Stimulated activated naive CD8-positive, alpha-beta T cell treated with anti-CD3 and anti-CD28 coated beads, Interleukin-15, Interleukin-2, amounts not matched to agents 100 ng/mL and 50 ng/mL, for 24 hours (primary cell): ENCODE measurements at regions not wholly inside any gene's neighbourhood (a gene's known extent, or its start where the extent isn't known, plus 50 kb on each side); places are given as distances from the start of the nearest gene placed in this dataset.

Experiments used
- H3K27ac Mint-ChIP-seq: one replicate; pipeline ENCODE4 v1.8.0; 2021; ENCODE audit warnings: mild to moderate bottlenecking, mixed read lengths
- H3K27me3 Mint-ChIP-seq: one replicate; pipeline ENCODE4 v1.8.0; 2021; ENCODE audit warnings: mixed read lengths
- H3K36me3 Mint-ChIP-seq: one replicate; pipeline ENCODE4 v1.8.0; 2021; ENCODE audit warnings: low read depth, mixed read lengths
- H3K4me1 Mint-ChIP-seq: one replicate; pipeline ENCODE4 v1.8.0; 2021; ENCODE audit warnings: low read depth, mixed read lengths
- H3K4me3 Mint-ChIP-seq: one replicate; pipeline ENCODE4 v1.8.0; 2021; ENCODE audit warnings: mild to moderate bottlenecking, mixed read lengths
- H3K9me3 Mint-ChIP-seq: one replicate; pipeline ENCODE4 v1.8.0; 2021; ENCODE audit warnings: mixed read lengths

DNA sequence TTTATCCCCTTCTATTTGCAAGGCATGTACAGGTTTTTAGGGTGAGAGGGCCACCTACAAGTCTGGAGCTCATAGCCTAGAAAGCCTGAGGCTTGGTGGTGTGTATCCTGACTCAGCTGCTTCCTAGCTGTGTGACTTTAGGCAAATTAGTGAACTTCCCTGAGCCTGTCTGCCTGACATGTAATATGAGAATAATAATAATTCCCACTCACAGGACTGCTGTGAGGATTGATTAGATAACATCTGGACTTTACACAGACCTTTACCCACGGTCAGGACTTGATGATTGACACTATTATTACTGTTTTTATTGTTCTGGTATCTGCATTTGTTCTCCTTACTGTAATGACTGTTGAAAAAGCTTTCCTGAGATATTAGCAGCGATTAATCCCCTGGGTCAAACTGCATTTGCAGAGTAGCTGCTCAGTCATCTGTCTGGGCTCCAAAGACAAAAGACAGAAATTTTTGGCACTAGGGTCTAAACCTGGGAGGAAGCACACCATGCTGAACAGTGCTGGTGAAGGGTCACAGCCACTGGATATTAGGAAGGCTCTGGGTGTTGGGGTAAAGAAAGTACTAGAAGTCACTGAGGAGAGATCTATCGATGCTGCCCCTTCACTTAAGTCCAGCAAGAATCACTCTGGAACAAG is 276.5 kb upstream of the FN1 start:
- Mint-ChIP-seq H3K36me3 (no peaks in the 10 kb centered on the region), H3K4me3 (no peak overlapping the region), H3K27ac (no peak overlapping the region), H3K9me3 (no peaks in the 10 kb centered on the region), H3K4me1 (no peaks in the 10 kb centered on the region), H3K27me3 (peaks cover 8% of the 10 kb centered on the region)

DNA sequence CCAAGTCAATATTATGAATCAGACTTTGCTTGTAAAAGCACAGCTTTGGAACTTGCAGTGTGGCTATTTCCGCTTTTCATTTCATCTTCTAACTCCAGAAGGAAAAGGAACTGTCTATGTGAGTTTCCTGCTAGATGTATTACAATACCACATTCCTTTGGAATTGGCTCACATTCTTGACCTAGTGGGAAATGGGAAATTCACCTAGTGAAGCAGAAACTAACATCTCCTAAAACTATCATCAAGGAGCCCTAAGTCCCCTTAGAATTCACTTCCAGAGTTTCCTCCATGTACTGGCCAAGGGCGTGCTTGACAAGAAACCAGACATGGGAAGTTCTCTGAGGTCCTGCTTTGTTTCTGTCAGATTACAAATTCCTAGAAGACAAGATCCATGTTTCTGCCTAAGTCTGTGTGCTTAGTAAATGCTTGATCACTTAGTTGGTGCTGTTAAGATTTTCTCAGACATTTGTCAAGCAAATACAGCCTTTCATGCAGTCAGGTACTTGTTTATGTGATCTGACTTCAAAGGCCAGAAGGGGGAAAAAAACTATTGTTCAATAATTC is 275.7 kb upstream of the FN1 start:
- Mint-ChIP-seq H3K9me3 (no peaks in the 10 kb centered on the region), H3K4me1 (no peaks in the 10 kb centered on the region), H3K27ac (no peak overlapping the region), H3K36me3 (no peaks in the 10 kb centered on the region), H3K4me3 (no peak overlapping the region), H3K27me3 (peaks cover 8% of the 10 kb centered on the region)

DNA sequence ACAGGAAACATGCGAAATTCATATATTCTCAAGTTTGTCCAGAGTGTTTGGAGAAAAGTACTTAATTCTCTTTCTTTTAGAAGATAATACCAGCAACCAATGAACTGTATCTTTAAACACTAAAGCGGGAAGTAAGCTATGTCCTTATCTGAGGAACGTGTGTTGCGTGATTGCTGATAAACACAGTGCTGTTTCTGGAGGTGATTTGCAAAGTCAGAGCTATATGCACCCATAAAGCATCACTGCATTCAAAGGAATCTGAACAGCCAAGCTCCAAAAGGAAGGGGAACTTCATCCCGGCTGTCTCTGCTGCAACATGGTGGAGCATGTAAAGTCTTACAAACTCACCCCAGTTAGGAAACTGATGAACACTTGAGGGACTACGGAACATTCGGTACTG is 271.7 kb upstream of the FN1 start:
- no peaks in the 10 kb centered on the region for H3K9me3 Mint-ChIP-seq
- no peak overlapping the region for H3K27ac Mint-ChIP-seq
- no peaks in the 10 kb centered on the region for H3K27me3 Mint-ChIP-seq
- H3K4me3 Mint-ChIP-seq, result no peak overlapping the region
- no peaks in the 10 kb centered on the region for H3K36me3 Mint-ChIP-seq
- H3K4me1 Mint-ChIP-seq, result no peaks in the 10 kb centered on the region

- Mint-ChIP-seq H3K36me3 (no peaks in the 10 kb centered on the region), H3K4me3 (no peak overlapping the region), H3K27me3 (no peaks in the 10 kb centered on the region), H3K9me3 (no peaks in the 10 kb centered on the region), H3K4me1 (no peaks in the 10 kb centered on the region), H3K27ac (no peak overlapping the region)
Measured at GRCh38 chr2:215705771-215706361, 270.0 kb upstream of the FN1 start.

- Mint-ChIP-seq H3K4me3 (no peak overlapping the region), H3K27ac (no peak overlapping the region), H3K27me3 (no peaks in the 10 kb centered on the region), H3K4me1 (no peaks in the 10 kb centered on the region), H3K9me3 (no peaks in the 10 kb centered on the region), H3K36me3 (no peaks in the 10 kb centered on the region)
Measured at GRCh38 chr2:215705281-215705680, 269.4 kb upstream of the FN1 start.

GRCh38 chr2:215702116-215702902 is 266.4 kb upstream of the FN1 start:
- Mint-ChIP-seq H3K27ac (no peak overlapping the region), H3K9me3 (peaks cover 8% of the 10 kb centered on the region), H3K4me3 (no peak overlapping the region), H3K36me3 (no peaks in the 10 kb centered on the region), H3K4me1 (no peaks in the 10 kb centered on the region), H3K27me3 (no peaks in the 10 kb centered on the region)

- no peaks in the 10 kb centered on the region for H3K4me1 Mint-ChIP-seq
- H3K9me3 Mint-ChIP-seq, result peaks cover 11% of the 10 kb centered on the region
- no peak overlapping the region for H3K27ac Mint-ChIP-seq
- no peaks in the 10 kb centered on the region for H3K27me3 Mint-ChIP-seq
- H3K4me3 Mint-ChIP-seq, result no peak overlapping the region
- H3K36me3 Mint-ChIP-seq, result no peaks in the 10 kb centered on the region
Measured at GRCh38 chr2:215699700-215700538, 264.1 kb upstream of the FN1 start.

DNA sequence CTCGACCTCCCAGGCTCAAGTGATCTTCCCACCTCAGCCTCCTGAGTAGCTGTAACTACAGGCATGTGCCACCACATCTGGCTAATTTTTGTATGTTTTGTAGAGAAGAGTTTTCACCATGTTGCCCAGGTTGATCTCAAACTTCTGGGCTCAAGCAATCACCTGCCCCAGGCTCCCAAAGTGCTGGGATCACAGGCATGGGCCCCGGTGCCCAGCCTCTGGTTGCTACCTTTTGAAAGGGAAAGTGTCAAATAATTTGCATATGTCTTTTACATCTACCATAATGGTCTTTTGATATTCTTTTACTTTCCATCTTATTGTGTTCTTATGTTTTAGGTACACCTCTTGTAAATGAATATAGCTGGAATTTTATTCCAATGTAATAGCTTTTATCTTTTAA is 263.1 kb upstream of the FN1 start:
- no peak overlapping the region for H3K4me3 Mint-ChIP-seq
- no peaks in the 10 kb centered on the region for H3K36me3 Mint-ChIP-seq
- no peaks in the 10 kb centered on the region for H3K27me3 Mint-ChIP-seq
- peaks cover 11% of the 10 kb centered on the region for H3K9me3 Mint-ChIP-seq
- H3K27ac Mint-ChIP-seq, result no peak overlapping the region
- H3K4me1 Mint-ChIP-seq, result no peaks in the 10 kb centered on the region

- Mint-ChIP-seq H3K27me3 (no peaks in the 10 kb centered on the region), H3K27ac (no peak overlapping the region), H3K9me3 (peaks cover 11% of the 10 kb centered on the region), H3K36me3 (no peaks in the 10 kb centered on the region), H3K4me3 (no peak overlapping the region), H3K4me1 (no peaks in the 10 kb centered on the region)
Measured at GRCh38 chr2:215698566-215698965, 262.7 kb upstream of the FN1 start.

DNA sequence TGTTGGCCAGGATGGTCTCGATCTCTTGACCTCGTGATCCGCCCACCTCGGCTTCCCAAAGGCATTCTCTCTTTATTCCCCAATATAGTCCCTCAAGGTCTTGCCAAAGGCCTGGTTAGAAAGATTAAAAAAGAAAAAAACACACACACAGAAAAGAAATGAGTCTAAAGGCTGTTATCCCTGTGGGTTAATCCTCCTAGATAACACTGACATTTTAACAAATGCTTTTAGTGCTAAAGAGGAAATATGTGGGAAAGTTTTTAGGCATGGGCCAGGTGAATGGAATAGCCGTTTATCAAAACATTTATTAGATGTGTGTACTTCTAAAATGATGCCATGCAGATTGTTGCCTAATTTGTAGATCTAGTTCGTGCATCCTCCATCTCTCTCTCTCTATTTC is 261.6 kb upstream of the FN1 start:
- Mint-ChIP-seq H3K4me3 (no peak overlapping the region), H3K27ac (no peak overlapping the region), H3K9me3 (peaks cover 11% of the 10 kb centered on the region), H3K36me3 (no peaks in the 10 kb centered on the region), H3K27me3 (peaks cover 6% of the 10 kb centered on the region), H3K4me1 (no peaks in the 10 kb centered on the region)

DNA sequence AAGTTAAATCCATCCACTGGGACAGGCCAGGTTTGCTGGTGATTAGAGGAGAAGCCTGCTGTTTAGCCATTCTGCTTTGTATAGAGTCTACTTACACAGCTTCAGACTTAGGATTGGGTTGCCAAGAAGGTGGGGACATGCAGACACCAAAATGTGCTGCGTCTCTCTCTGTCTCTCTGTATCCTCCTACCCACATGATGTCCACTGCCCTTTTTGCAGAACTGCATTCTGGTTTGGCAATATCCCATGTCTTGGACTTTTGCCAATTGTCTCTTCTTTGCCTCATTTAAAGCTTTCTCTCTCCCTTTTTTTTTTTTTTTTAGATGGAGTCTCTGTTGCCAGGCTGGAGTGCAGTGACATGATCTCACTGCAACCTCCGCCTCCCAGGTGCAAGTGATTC is 261.1 kb upstream of the FN1 start:
- H3K27me3 Mint-ChIP-seq, result peaks cover 8% of the 10 kb centered on the region
- no peak overlapping the region for H3K4me3 Mint-ChIP-seq
- H3K9me3 Mint-ChIP-seq, result peaks cover 11% of the 10 kb centered on the region
- H3K27ac Mint-ChIP-seq, result no peak overlapping the region
- H3K4me1 Mint-ChIP-seq, result no peaks in the 10 kb centered on the region
- H3K36me3 Mint-ChIP-seq, result no peaks in the 10 kb centered on the region

DNA sequence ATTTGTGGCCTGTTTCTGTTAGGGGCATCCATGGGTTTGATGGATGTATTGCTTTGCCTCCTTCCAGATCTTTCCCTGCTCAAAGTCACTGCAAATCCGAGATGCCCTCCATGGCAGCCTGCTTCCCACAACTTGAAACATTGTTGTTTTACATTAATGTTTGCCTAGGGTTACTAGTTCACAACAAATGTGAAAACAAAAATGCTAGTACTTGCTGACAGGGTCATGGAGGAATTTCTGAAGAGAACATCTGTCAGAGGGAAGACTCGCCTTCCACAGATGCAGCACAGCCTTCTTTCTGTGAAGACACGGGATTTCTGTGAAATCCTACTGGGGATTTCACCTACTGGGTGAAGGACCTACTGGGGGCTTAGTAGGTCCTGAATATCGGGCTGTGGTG is 260.0 kb upstream of the FN1 start:
- Mint-ChIP-seq H3K9me3 (peaks cover 11% of the 10 kb centered on the region), H3K27ac (no peak overlapping the region), H3K36me3 (no peaks in the 10 kb centered on the region), H3K4me1 (no peaks in the 10 kb centered on the region), H3K4me3 (no peak overlapping the region), H3K27me3 (peaks cover 10% of the 10 kb centered on the region)

GRCh38 chr2:215693999-215694580 is 258.2 kb upstream of the FN1 start:
- Mint-ChIP-seq H3K36me3 (no peaks in the 10 kb centered on the region), H3K27ac (no peak overlapping the region), H3K9me3 (peaks cover 8% of the 10 kb centered on the region), H3K27me3 (peaks cover 10% of the 10 kb centered on the region), H3K4me3 (no peak overlapping the region), H3K4me1 (no peaks in the 10 kb centered on the region)

DNA sequence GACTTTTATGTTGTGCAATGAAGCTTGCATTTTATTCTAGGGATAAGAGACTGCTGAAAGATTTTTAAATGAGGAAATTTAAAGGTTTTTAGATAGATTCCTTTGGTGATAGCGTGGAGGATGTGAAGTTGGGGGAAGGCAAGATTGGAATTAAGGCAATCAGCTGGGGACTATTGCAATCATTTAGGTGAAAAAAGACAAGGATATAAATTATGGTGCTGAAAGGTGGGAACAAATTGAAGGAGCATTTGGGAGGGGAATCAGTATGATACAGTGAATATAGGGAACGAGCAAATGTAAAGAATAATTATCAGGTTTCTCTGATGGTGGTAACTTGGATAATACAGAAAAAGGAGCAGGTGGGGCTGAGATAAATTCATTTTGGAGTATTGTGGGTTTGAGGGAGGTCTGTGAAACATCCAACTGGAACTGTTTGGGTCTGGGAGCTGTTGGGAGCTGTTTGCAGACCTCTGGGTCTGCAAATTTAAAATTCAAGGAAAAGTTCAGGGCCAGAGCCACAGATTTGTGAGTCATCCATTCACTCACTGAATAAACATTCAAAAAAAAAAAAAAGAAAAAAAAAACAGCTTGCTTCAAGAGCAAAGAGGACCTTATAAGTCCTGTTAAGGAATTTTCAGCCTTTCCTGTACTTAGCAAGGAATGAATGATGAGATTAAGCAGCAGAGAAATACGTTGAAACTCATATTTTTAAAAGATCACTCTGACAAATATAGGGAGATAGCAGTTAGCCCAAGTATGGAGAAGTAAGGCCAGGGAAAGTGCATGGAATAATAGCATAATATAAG is 257.5 kb upstream of the FN1 start:
- Mint-ChIP-seq H3K27ac (no peak overlapping the region), H3K9me3 (peaks cover 8% of the 10 kb centered on the region), H3K36me3 (no peaks in the 10 kb centered on the region), H3K4me3 (no peak overlapping the region), H3K27me3 (peaks cover 10% of the 10 kb centered on the region), H3K4me1 (no peaks in the 10 kb centered on the region)
